H1 (cell line): ENCODE measurements at regions not wholly inside any gene's neighbourhood (a gene's known extent, or its start where the extent isn't known, plus 50 kb on each side); places are given as distances from the start of the nearest gene placed in this dataset.

Experiments used
- CTCF ChIA-PET: fragments of 300-600 bp; sonication (Branson Sonifier 250); formaldehyde crosslinking; loops from one replicate; lab custom pipeline; 2021; ENCODE audit not compliant: partially characterized antibody; lab: Charles Lee
- POLR2A ChIA-PET: fragments of 300-600 bp; sonication (Branson Sonifier 250); formaldehyde crosslinking; loops from one replicate; lab custom pipeline; 2021; ENCODE audit warnings: inconsistent platforms; ENCODE audit not compliant: partially characterized antibody; lab: Charles Lee
- DNase-seq, 2 experiments: peaks; one replicate each; pipeline versions ENCODE4 v3.0.0 to v3.0.0-alpha.2; 2010 to 2022; ENCODE audit warnings: low spot score in 2 of 2, low read depth in 1 of 2, mixed read lengths in 1 of 2
- FAIRE-seq: peaks from 2 replicates; lab custom pipeline; 2011; peaks lifted over from hg19 to GRCh38; lab: Jason Lieb, UNC
- H2AFZ ChIP-seq: 2 replicates; pipeline ENCODE4 v1.8.1; 2012; ENCODE audit warnings: low read length, inconsistent platforms
- H2AK5ac ChIP-seq: 2 replicates; pipeline ENCODE4 v1.6.1; 2013; ENCODE audit warnings: low read depth, low read length
- H2BK120ac ChIP-seq: replicated peaks from 2 replicates; pipeline ENCODE3; 2013; ENCODE audit warnings: low read depth, low read length, inconsistent platforms
- H2BK12ac ChIP-seq: 2 replicates; pipeline ENCODE4 v1.6.1; 2013; ENCODE audit warnings: low read depth, low read length
- H2BK15ac ChIP-seq: 2 replicates; pipeline ENCODE4 v1.6.1; 2013; ENCODE audit warnings: low read length
- H2BK20ac ChIP-seq: 2 replicates; pipeline ENCODE4 v1.6.1; 2013; ENCODE audit warnings: low read length
- H2BK5ac ChIP-seq: 2 replicates; pipeline ENCODE4 v1.6.1; 2013; ENCODE audit warnings: low read depth, low read length
- H3K14ac ChIP-seq: 2 replicates; pipeline ENCODE4 v1.6.1; 2013; ENCODE audit warnings: inconsistent platforms; ENCODE audit not compliant: insufficient read length
- H3K18ac ChIP-seq: 2 replicates; pipeline ENCODE4 v1.6.1; 2013; ENCODE audit warnings: low read length; ENCODE audit errors: extremely low read depth
- H3K23ac ChIP-seq: 2 replicates; pipeline ENCODE4 v1.6.1; 2013; ENCODE audit warnings: inconsistent platforms; ENCODE audit not compliant: insufficient read length
- H3K23me2 ChIP-seq: 2 replicates; pipeline ENCODE4 v1.6.1; 2013; ENCODE audit warnings: low read depth, low read length
- H3K27ac ChIP-seq: 2 replicates; pipeline ENCODE4 v1.6.1; 2011; ENCODE audit warnings: low read depth, low read length, inconsistent platforms
- H3K27me3 ChIP-seq, 4 experiments: replicated peaks in 1 of 4; 1 replicate in 1 of 4; 2 replicates in 3 of 4; pipeline versions ENCODE4 v1.6.1 to v1.8.1; 2011 to 2013; ENCODE audit warnings: low read length in 3 of 4, mild to moderate bottlenecking in 3 of 4, inconsistent platforms in 2 of 4, mixed read lengths in 2 of 4, moderate library complexity in 1 of 4; ENCODE audit not compliant: control insufficient read depth in 3 of 4, insufficient read depth in 3 of 4; ENCODE audit errors: extremely low read depth in 1 of 4
- H3K36me3 ChIP-seq, 4 experiments: 2 replicates each; pipeline versions ENCODE4 v1.6.1 to v1.8.1; 2011 to 2013; ENCODE audit warnings: mild to moderate bottlenecking in 4 of 4, low read length in 3 of 4, moderate library complexity in 2 of 4, control low read depth in 1 of 4, inconsistent platforms in 1 of 4; ENCODE audit not compliant: insufficient read depth in 4 of 4, control insufficient read depth in 2 of 4
- H3K4ac ChIP-seq: replicated peaks from 2 replicates; pipeline ENCODE3; 2013; ENCODE audit warnings: low read length, low read depth, mixed read lengths, inconsistent platforms; ENCODE audit not compliant: insufficient read length
- H3K4me1 ChIP-seq, 4 experiments: replicated peaks in 1 of 4; 1 replicate in 1 of 4; 2 replicates in 3 of 4; pipeline versions ENCODE4 v1.6.1 to v1.8.1; 2011 to 2013; ENCODE audit warnings: low read length in 3 of 4, inconsistent platforms in 2 of 4, mixed read lengths in 1 of 4; ENCODE audit not compliant: insufficient read depth in 4 of 4, control insufficient read depth in 3 of 4
- H3K4me2 ChIP-seq, 2 experiments: 2 replicates each; pipeline versions ENCODE4 v1.6.1 to v1.8.1; 2011 to 2013; ENCODE audit warnings: low read depth in 2 of 2, low read length in 2 of 2, control low read depth in 1 of 2, inconsistent platforms in 1 of 2, mild to moderate bottlenecking in 1 of 2; ENCODE audit not compliant: insufficient read depth in 1 of 2
- H3K4me3 ChIP-seq, 4 experiments: fragments of 200-600, 300-600 bp in 1 of 4; sonication (generic), shearing (Covaris generic), sonication (Bioruptor Twin) in 1 of 4; 2 replicates each; pipeline versions ENCODE4 v1.5.1 to v1.8.1; 2011 to 2016; ENCODE audit warnings: low read length in 4 of 4, low read depth in 3 of 4, control low read depth in 2 of 4, inconsistent platforms in 2 of 4, mild to moderate bottlenecking in 2 of 4, mixed read lengths in 1 of 4, moderate library complexity in 1 of 4; ENCODE audit not compliant: insufficient read depth in 2 of 4; ENCODE audit errors: extremely low read depth in 1 of 4
- H3K56ac ChIP-seq: replicated peaks from 2 replicates; pipeline ENCODE3; 2013; ENCODE audit warnings: low read depth, mild to moderate bottlenecking, mixed read lengths, low read length, inconsistent platforms; ENCODE audit not compliant: insufficient read length
- H3K79me1 ChIP-seq: 2 replicates; pipeline ENCODE4 v1.6.1; 2013; ENCODE audit warnings: low read depth, low read length, control low read depth
- H3K79me2 ChIP-seq, 2 experiments: 2 replicates each; pipeline versions ENCODE4 v1.6.1 to v1.8.1; 2012 to 2013; ENCODE audit warnings: low read length in 2 of 2, mild to moderate bottlenecking in 2 of 2, inconsistent platforms in 1 of 2; ENCODE audit not compliant: insufficient read depth in 2 of 2, control insufficient read depth in 1 of 2
- H3K9ac ChIP-seq, 4 experiments: replicated peaks in 1 of 4; 1 replicate in 1 of 4; 2 replicates in 3 of 4; pipeline versions ENCODE4 v1.6.1 to v1.8.1; 2011 to 2013; ENCODE audit warnings: low read depth in 3 of 4, low read length in 3 of 4, control low read depth in 2 of 4, mild to moderate bottlenecking in 2 of 4, moderate library complexity in 2 of 4, inconsistent platforms in 1 of 4; ENCODE audit errors: extremely low read depth in 1 of 4
- H3K9me3 ChIP-seq, 2 experiments: 2 replicates each; pipeline versions ENCODE4 v1.6.1 to v1.8.1; 2012 to 2013; ENCODE audit warnings: mild to moderate bottlenecking in 2 of 2, moderate library complexity in 2 of 2, control low read depth in 1 of 2, inconsistent platforms in 1 of 2, low read depth in 1 of 2, low read length in 1 of 2, mixed read lengths in 1 of 2; ENCODE audit not compliant: insufficient read depth in 2 of 2
- H4K20me1 ChIP-seq, 2 experiments: replicated peaks in 1 of 2; 2 replicates each; pipeline versions ENCODE3 to v1.8.1; 2011 to 2013; ENCODE audit warnings: inconsistent platforms in 2 of 2, low read length in 2 of 2, mild to moderate bottlenecking in 1 of 2; ENCODE audit not compliant: insufficient read depth in 2 of 2, control insufficient read depth in 1 of 2
- H4K5ac ChIP-seq: 2 replicates; pipeline ENCODE4 v1.6.1; 2013; ENCODE audit warnings: low read length, low read depth, mixed read lengths, inconsistent platforms; ENCODE audit not compliant: insufficient read length
- H4K8ac ChIP-seq: 2 replicates; pipeline ENCODE4 v1.8.0; 2013; ENCODE audit warnings: mild to moderate bottlenecking, moderate library complexity, low read length, inconsistent platforms; ENCODE audit not compliant: insufficient read depth; ENCODE audit errors: extremely low read depth
- H4K91ac ChIP-seq: replicated peaks from 2 replicates; pipeline ENCODE3; 2013; ENCODE audit warnings: low read length, mixed read lengths, inconsistent platforms; ENCODE audit not compliant: insufficient read length
- CHD2 ChIP-seq: IDR thresholded peaks from 2 replicates; pipeline ENCODE4 v1.6.1; 2012; ENCODE audit warnings: low read length, improper control_type of control experiment
- CTCF ChIP-seq, 3 experiments: IDR thresholded peaks; 1 replicate in 2 of 3; 2 replicates in 1 of 3; pipeline versions ENCODE4 v1.5.1 to v1.6.1; 2011; ENCODE audit warnings: low read length in 3 of 3, mild to moderate bottlenecking in 3 of 3, inconsistent platforms in 2 of 3, low read depth in 1 of 3, moderate library complexity in 1 of 3; ENCODE audit not compliant: insufficient read depth in 1 of 3; ENCODE audit errors: control extremely low read depth in 1 of 3
- HDAC2 ChIP-seq, 2 experiments: fragments of 300-600 bp in 1 of 2; sonication (generic) in 1 of 2; IDR thresholded peaks; 2 replicates each; pipeline ENCODE4 v1.6.1; 2011 to 2012; ENCODE audit warnings: low read depth in 2 of 2, low read length in 2 of 2, mild to moderate bottlenecking in 2 of 2, moderate library complexity in 2 of 2, borderline replicate concordance in 1 of 2, inconsistent platforms in 1 of 2
- JUND ChIP-seq: IDR thresholded peaks from 2 replicates; pipeline ENCODE4 v1.6.1; 2011; ENCODE audit warnings: mild to moderate bottlenecking, improper control_type of control experiment, low read length
- KDM1A ChIP-seq: fragments of 200-600, 300-600 bp; sonication (generic); IDR thresholded peaks from 2 replicates; pipeline ENCODE4 v1.7.1; 2016; ENCODE audit warnings: mild to moderate bottlenecking, low read length, borderline replicate concordance
- KDM4A ChIP-seq: IDR thresholded peaks from one replicate; pipeline ENCODE4 v1.7.1; 2012; ENCODE audit warnings: low read depth, mild to moderate bottlenecking, moderate library complexity, low read length, inconsistent platforms; ENCODE audit not compliant: severe bottlenecking
- KDM5A ChIP-seq: fragments of 200-600 bp; IDR thresholded peaks from 2 replicates; pipeline ENCODE4 v1.7.1; 2012; ENCODE audit warnings: mild to moderate bottlenecking, low read length, inconsistent platforms, mixed read lengths
- RAD21 ChIP-seq, 2 experiments: IDR thresholded peaks in 1 of 2; conservative IDR thresholded peaks in 1 of 2; 2 replicates each; pipeline ENCODE4 v1.6.1; 2011; ENCODE audit warnings: low read depth in 2 of 2, low read length in 2 of 2, improper control_type of control experiment in 1 of 2, inconsistent platforms in 1 of 2, mild to moderate bottlenecking in 1 of 2, moderate library complexity in 1 of 2
- RBBP5 ChIP-seq: IDR thresholded peaks from 2 replicates; pipeline ENCODE4 v1.7.1; 2012; ENCODE audit warnings: low read depth, mild to moderate bottlenecking, inconsistent platforms, low read length, moderate library complexity, borderline replicate concordance
- SIX5 ChIP-seq: IDR thresholded peaks from 2 replicates; pipeline ENCODE4 v1.6.1; 2011; ENCODE audit warnings: mild to moderate bottlenecking, low read depth, low read length
- TCF12 ChIP-seq: IDR thresholded peaks from 2 replicates; pipeline ENCODE4 v1.6.1; 2011; ENCODE audit warnings: low read depth, mild to moderate bottlenecking, low read length
- TEAD4 ChIP-seq: IDR thresholded peaks from 2 replicates; pipeline ENCODE4 v1.6.1; 2012; ENCODE audit warnings: low read depth, low read length, inconsistent platforms, mixed read lengths
- WGBS, 2 experiments: shearing (Covaris generic) in 1 of 2; methylation state at CpG; one replicate each; pipeline versions ENCODE4 v1.1.6 to v1.1.7; 2013 to 2015; ENCODE audit warnings: low lambda C conversion rate in 2 of 2, mixed read lengths in 2 of 2, inconsistent platforms in 1 of 2, low coverage in 1 of 2, missing lambda C conversion rate in 1 of 2; ENCODE audit not compliant: insufficient replicate concordance in 2 of 2, insufficient coverage in 1 of 2, insufficient read length in 1 of 2; ENCODE audit errors: extremely low coverage in 1 of 2, missing lambda C conversion rate in 1 of 2; 5-methylcytosine and 5-hydroxymethylcytosine counted together

- Histone ChIP-seq H3K27me3 (no peaks in the 10 kb centered on the region), H3K23ac (no peak overlapping the region), H4K8ac (peak overlapping the region; percentile 35; the same call in 1 of the 2 replicates), H2BK120ac (no peak overlapping the region), H3K4me2 (no peak overlapping the region), H2AFZ (no peak overlapping the region), H4K5ac (no peak overlapping the region), H4K20me1 (no peaks in the 10 kb centered on the region), H3K27ac (no peak overlapping the region), H3K79me2 (no peaks in the 10 kb centered on the region), H2BK20ac (no peak overlapping the region), H3K4me3 (no peak overlapping the region), H2BK15ac (no peak overlapping the region), H3K4me1 (peaks cover 0 to 6% (median 0%) of the 10 kb centered on the region in 4 experiments; a peak in 3 of 7 replicates), H3K79me1 (no peaks in the 10 kb centered on the region), H3K4ac (no peak overlapping the region), H3K9me3 (no peaks in the 10 kb centered on the region), H3K56ac (no peak overlapping the region), H3K36me3 (no peaks in the 10 kb centered on the region), H3K9ac (no peak overlapping the region), H3K18ac (no peak overlapping the region), H2BK5ac (no peak overlapping the region), H3K14ac (no peak overlapping the region), H2AK5ac (no peak overlapping the region), H4K91ac (no peak overlapping the region), H3K23me2 (no peaks in the 10 kb centered on the region), H2BK12ac (no peak overlapping the region)
- FAIRE-seq = no peak
- CTCF ChIA-PET = no interaction called here
- POLR2A ChIA-PET = no interaction called here
- no peak for DNase-seq
- 86% methylated on average over 6 of the region's 6 CpGs; no CpG with 5 or more reads in 1 of the 2 experiments for WGBS, 2 experiments
- no peak for TF ChIP-seq CHD2
- TF ChIP-seq CTCF (IDR thresholded peaks at IDR 0.05; ENCODE audit: control extremely low read depth in 1 of 3, insufficient read depth in 1 of 3, low read depth in 1 of 3, low read length in 3 of 3) = no peak
- no peak for TF ChIP-seq KDM5A
- no peak for TF ChIP-seq JUND
- TF ChIP-seq TCF12 = no peak
- no peak for TF ChIP-seq KDM1A
- no peak for TF ChIP-seq SIX5
- TF ChIP-seq RAD21 (IDR thresholded peaks at IDR 0.05 in 1 of 2, conservative IDR thresholded peaks at IDR 0.05 in 1 of 2; ENCODE audit: low read depth in 2 of 2, low read length in 2 of 2) = no peak
- no peak for TF ChIP-seq RBBP5
- TF ChIP-seq TEAD4 = no peak
- TF ChIP-seq HDAC2 (IDR thresholded peaks at IDR 0.05; ENCODE audit: borderline replicate concordance in 1 of 2, low read depth in 2 of 2, low read length in 2 of 2) = no peak
- TF ChIP-seq KDM4A = no peak
Measured at GRCh38 chr13:109372666-109373065, 413.7 kb downstream of the IRS2 start.
